ENCODE measurements at regions not wholly inside any gene's neighbourhood (a gene's known extent, or its start where the extent isn't known, plus 50 kb on each side); places are given as distances from the start of the nearest gene placed in this dataset.

DNA sequence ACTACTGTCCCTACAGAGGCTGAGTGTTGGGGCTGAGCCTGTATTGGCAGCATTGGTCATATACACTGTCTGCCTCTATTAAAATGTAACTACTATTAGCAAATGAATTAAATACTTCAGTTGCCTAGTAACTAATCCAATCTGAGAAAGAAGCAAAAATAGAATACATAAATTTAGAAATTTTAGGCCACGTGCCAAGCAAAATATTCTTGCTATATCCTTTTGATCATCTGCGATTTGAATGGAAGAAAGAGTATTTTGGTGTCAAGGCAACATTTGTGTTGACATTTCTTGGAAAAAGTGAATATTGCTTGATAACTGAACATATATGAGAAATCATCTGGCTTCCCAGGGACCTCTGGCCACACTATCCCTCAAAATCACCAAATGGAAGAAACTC is 148.2 kb upstream of the TOPAZ1 start:
- no peaks in the 10 kb centered on the region for H3K36me3 ChIP-seq (replicated peaks in 1 of 2; ENCODE audit: control extremely low read depth in 1 of 2, control insufficient read depth in 1 of 2, extremely low read depth in 1 of 2, insufficient read depth in 2 of 2, low read length in 1 of 2)
- no peak overlapping the region for H3K9ac ChIP-seq (ENCODE audit: low read length)
- no peak overlapping the region for H3K27ac ChIP-seq (ENCODE audit: low read length in 2 of 2)
- no peak for DNase-seq
- no peak overlapping the region for H3K27ac Mint-ChIP-seq
- H3K4me2 ChIP-seq (replicated peaks; ENCODE audit: low read depth, low read length, poor library complexity, severe bottlenecking) = no peak overlapping the region
- no peak overlapping the region for H2AFZ ChIP-seq (ENCODE audit: insufficient read depth, low read depth, low read length, poor library complexity, severe bottlenecking)
- no peak overlapping the region for H3K4me3 ChIP-seq (ENCODE audit: control extremely low read depth in 1 of 5, extremely low read depth in 1 of 5, insufficient read depth in 1 of 5, low read depth in 2 of 5, low read length in 4 of 5)
- intact Hi-C loops (cut with micrococcal nuclease) = no loop called here
- ATAC-seq (ENCODE audit: low read depth) = no peak
- peaks cover 4% of the 10 kb centered on the region for H3K9me3 Mint-ChIP-seq (ENCODE audit: insufficient read depth)
- H3K27me3 Mint-ChIP-seq = peaks cover 4% of the 10 kb centered on the region
- no peak for TF ChIP-seq EZH2 (IDR thresholded peaks at IDR 0.05; ENCODE audit: borderline replicate concordance, insufficient read depth, low read depth, low read length, poor library complexity, severe bottlenecking)
- TF ChIP-seq, protein P1, sequence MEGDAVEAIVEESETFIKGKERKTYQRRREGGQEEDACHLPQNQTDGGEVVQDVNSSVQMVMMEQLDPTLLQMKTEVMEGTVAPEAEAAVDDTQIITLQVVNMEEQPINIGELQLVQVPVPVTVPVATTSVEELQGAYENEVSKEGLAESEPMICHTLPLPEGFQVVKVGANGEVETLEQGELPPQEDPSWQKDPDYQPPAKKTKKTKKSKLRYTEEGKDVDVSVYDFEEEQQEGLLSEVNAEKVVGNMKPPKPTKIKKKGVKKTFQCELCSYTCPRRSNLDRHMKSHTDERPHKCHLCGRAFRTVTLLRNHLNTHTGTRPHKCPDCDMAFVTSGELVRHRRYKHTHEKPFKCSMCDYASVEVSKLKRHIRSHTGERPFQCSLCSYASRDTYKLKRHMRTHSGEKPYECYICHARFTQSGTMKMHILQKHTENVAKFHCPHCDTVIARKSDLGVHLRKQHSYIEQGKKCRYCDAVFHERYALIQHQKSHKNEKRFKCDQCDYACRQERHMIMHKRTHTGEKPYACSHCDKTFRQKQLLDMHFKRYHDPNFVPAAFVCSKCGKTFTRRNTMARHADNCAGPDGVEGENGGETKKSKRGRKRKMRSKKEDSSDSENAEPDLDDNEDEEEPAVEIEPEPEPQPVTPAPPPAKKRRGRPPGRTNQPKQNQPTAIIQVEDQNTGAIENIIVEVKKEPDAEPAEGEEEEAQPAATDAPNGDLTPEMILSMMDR (IDR thresholded peaks at IDR 0.05) = no peak
- H3K9me3 ChIP-seq (ENCODE audit: control extremely low read depth in 1 of 3, control insufficient read depth in 2 of 3, insufficient read depth in 1 of 3, low read length in 2 of 3) = no peaks in the 10 kb centered on the region
- H3K79me2 ChIP-seq (ENCODE audit: control insufficient read depth, insufficient read depth, low read length) = no peaks in the 10 kb centered on the region
- peaks cover 0 to 8% (median under 1%) of the 10 kb centered on the region in 4 experiments for H3K27me3 ChIP-seq (replicated peaks in 1 of 4; ENCODE audit: control extremely low read depth in 1 of 4, control insufficient read depth in 3 of 4, insufficient read depth in 4 of 4, low read length in 3 of 4)
- H3K4me3 Mint-ChIP-seq = no peak overlapping the region
- H4K20me1 ChIP-seq (ENCODE audit: control insufficient read depth, insufficient read depth, low read length, poor library complexity, severe bottlenecking) = no peaks in the 10 kb centered on the region
- CTCF ChIA-PET = no interaction called here
- H3K4me1 ChIP-seq (ENCODE audit: control insufficient read depth in 2 of 2, insufficient read depth in 2 of 2, low read length in 2 of 2) = peaks cover 0 to 3% of the 10 kb centered on the region in 2 donors
- WGBS (ENCODE audit: insufficient coverage) = no CpG with 5 or more reads among the region's 2 CpGs
- POLR2A ChIA-PET = no interaction called here
- H3K4me1 Mint-ChIP-seq = no peaks in the 10 kb centered on the region

DNA sequence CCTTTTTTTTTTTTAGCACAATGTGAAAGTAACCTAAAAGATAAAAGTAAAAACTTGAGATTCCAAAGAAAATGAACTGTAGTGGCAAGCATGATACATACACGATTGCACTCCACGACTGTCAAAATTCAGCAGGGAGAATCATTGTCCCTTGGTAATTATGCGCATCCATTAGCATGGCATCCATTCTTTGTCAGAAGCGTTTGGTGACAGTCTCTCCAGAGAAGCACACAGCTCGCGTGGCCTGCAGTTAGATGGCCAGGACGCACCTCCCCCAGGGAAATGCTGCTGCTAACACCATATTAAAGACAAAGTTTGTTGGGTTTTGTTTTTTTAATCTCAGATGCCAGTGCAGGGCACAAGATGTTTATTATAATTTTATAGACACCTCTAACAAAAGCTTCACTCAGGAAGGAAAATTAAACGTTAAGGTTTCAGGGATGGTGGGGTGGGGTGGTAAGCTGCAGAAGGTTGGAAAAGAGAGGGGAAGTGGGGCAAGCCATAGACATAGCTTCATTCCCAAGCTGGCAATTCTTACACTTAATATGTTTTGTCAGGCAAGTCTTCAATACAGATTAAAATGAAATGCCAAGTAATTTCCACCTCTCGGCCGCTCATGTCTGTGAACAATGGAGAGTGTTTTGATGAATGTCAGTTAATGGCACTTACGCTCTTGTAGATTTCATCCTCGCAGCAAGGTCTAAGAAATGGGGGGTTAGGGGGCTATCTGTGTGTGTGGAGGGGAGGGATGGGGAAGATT is 142.8 kb upstream of the TOPAZ1 start:
- POLR2A ChIA-PET = no interaction called here
- peaks cover 9% of the 10 kb centered on the region for H3K27me3 Mint-ChIP-seq

More for the DNA sequence above, 142.8 kb upstream of the TOPAZ1 start:
- H3K27me3 ChIP-seq (replicated peaks in 1 of 4; ENCODE audit: control extremely low read depth in 1 of 4, control insufficient read depth in 3 of 4, insufficient read depth in 4 of 4, low read length in 3 of 4) = peaks cover 0 to 16% (median under 1%) of the 10 kb centered on the region in 4 experiments
- ATAC-seq (ENCODE audit: low read depth) (no peak), DNase-seq (no peak)
- Mint-ChIP-seq H3K4me3 (no peak overlapping the region), H3K4me1 (no peaks in the 10 kb centered on the region), H3K9me3 (ENCODE audit: insufficient read depth) (peaks cover 4% of the 10 kb centered on the region), H3K27ac (no peak overlapping the region)
- no peaks in the 10 kb centered on the region for H3K79me2 ChIP-seq (ENCODE audit: control insufficient read depth, insufficient read depth, low read length)
- no peaks in the 10 kb centered on the region for H4K20me1 ChIP-seq (ENCODE audit: control insufficient read depth, insufficient read depth, low read length, poor library complexity, severe bottlenecking)
- TF ChIP-seq, protein P1 (IDR thresholded peaks at IDR 0.05) = no peak
- no peak for TF ChIP-seq EZH2 (IDR thresholded peaks at IDR 0.05; ENCODE audit: borderline replicate concordance, insufficient read depth, low read depth, low read length, poor library complexity, severe bottlenecking)
- no peaks in the 10 kb centered on the region for H3K4me1 ChIP-seq (ENCODE audit: control insufficient read depth in 2 of 2, insufficient read depth in 2 of 2, low read length in 2 of 2)
- H3K4me3 ChIP-seq (ENCODE audit: control extremely low read depth in 1 of 5, extremely low read depth in 1 of 5, insufficient read depth in 1 of 5, low read depth in 2 of 5, low read length in 4 of 5) = no peak overlapping the region
- 96% methylated on average over 5 of the region's 12 CpGs for WGBS (ENCODE audit: insufficient coverage)
- no peak overlapping the region for H3K27ac ChIP-seq (ENCODE audit: low read length in 2 of 2)
- H3K9ac ChIP-seq (ENCODE audit: low read length) = no peak overlapping the region
- intact Hi-C loops (cut with micrococcal nuclease) = no loop called here
- no peak overlapping the region for H2AFZ ChIP-seq (ENCODE audit: insufficient read depth, low read depth, low read length, poor library complexity, severe bottlenecking)
- H3K9me3 ChIP-seq (ENCODE audit: control extremely low read depth in 1 of 3, control insufficient read depth in 2 of 3, insufficient read depth in 1 of 3, low read length in 2 of 3) = no peaks in the 10 kb centered on the region
- H3K36me3 ChIP-seq (replicated peaks in 1 of 2; ENCODE audit: control extremely low read depth in 1 of 2, control insufficient read depth in 1 of 2, extremely low read depth in 1 of 2, insufficient read depth in 2 of 2, low read length in 1 of 2) = no peaks in the 10 kb centered on the region
- CTCF ChIA-PET = no interaction called here
- H3K4me2 ChIP-seq (replicated peaks; ENCODE audit: low read depth, low read length, poor library complexity, severe bottlenecking) = no peak overlapping the region
